GM18870 (cell line): ENCODE measurements at regions not wholly inside any gene's neighbourhood (a gene's known extent, or its start where the extent isn't known, plus 50 kb on each side); places are given as distances from the start of the nearest gene placed in this dataset.

Experiments
- ATAC-seq: cut with Tn5 transposase; IDR thresholded peaks from one replicate; pipeline ENCODE4 v1.9.1; 2021; ENCODE audit warnings: moderate library complexity; ENCODE audit not compliant: unreplicated experiment

DNA sequence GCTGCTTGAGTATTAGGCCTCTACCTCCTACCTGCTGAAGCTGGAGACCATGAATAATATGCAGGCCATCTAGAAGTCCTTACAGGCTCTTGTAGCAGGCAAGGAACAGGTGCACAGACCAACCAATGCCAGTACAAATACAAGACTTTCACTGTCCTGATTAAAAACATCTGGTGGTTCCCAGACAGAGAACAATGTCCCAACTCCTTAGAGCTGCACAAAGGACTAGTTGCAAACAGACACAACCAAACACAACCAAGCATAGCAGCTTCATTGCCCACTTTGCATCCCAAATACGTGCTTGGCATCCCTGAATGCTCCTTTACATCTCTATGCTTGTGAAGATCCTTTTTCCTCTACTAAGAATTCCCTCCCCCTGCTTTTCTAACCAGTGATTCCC is 98.1 kb upstream of the CXADR start:
- no peak for ATAC-seq

DNA sequence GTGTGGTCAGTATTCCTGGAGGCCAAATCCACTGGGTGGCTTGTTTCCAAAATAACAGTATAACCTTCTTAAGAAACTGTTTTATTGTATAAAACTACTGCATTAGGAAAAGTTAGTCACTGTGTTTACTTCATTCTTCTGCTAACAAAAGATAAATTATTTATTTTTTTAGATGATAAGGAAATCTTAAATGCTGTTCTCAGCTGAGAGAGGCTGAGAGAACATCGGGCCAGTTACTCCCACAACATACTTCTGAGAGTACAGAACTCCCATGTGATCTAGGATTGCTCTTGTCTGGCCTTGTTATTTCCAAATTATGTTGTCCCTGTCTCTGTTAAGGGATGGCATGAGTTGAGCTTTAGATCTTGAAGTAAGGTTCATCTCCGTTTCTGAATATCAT is 96.7 kb upstream of the CXADR start:
- ATAC-seq, result no peak

DNA sequence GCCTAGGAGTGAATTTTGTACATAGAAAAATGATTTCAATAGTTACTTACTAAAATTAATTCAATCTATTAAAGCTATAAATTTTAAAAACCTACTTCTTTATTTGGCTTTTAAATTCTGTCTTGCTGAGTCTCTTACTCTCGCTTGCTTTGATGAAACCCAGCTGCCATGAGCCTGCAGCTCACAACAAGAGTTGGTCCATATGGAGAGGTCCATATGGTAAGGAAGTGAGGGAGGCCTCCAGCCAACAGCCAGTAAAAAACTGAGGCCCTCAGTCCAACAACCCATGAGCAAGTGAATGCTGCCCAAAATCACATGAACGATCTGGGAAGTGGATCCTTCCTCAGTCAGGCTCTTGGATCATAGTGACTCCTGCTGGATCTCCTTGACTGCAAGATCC is 89.9 kb upstream of the CXADR start:
- no peak for ATAC-seq

DNA sequence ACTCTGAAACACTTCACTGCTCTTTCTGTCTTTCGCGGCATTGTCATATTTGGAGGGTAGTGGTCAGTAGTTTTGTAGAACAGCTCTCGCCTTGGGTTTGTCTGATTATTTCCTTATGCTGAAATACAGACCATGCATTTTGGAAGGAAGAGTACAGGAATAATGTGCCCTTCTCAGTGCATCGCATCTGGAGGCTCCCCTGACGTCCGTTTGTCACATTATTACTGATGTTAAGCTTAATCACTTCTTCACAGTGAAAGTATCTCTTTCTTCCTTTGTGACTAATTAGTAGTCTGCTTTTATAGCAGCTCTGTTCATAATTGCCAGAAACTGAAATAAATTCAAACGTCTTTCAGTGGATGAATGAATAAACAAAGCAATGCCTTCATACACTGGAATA is 85.7 kb upstream of the CXADR start:
- no peak for ATAC-seq

DNA sequence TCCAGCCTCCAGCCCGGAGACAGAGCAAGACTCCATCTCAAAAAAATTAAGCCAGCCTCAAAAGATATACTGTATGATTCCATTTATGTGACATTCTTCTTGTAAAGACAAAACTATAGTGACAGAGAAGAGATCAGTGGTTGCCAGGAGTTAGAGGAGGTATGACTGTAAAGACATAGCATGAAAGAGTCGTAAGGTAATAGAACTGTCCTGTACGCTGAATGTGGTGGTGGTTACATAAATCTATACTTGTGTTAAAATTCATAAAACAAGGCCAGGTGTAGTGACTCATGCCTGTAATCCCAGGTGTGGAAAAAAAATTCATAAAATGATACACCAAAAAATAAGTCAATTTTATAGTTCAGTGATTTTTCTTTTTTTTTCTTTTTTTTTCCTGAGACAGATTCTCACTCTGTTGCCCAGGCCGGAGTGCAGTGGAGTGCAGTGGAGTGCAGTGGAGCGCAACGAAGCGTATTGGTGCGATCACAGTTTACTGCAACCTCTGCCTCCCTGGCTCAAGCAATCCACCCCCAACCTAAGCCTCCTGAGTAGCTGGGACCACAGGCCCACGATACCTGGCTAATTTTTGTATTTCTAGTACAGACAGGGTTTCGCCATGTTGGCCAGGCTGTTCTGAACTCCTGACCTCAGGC is 84.9 kb upstream of the CXADR start:
- ATAC-seq, result peak; percentile 94

DNA sequence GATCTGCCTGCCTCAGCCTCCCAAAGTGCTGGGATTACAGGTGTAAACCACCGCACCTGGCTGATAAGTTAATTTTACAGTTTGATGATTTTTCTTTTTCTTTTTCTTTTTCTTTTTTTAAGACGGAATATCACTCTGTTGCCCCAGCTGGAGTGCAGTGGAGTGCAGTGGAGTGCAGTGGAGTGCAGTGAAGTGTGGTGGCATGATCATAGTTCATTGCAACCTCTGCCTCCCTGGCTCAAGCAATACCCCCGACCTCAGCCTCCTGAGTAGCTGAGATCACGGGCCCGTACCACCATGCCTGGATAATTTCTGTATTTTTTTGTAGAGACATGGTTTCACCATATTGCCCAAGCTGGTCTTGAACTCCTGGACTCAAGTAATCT is 84.4 kb upstream of the CXADR start:
- peak; percentile 60 for ATAC-seq

DNA sequence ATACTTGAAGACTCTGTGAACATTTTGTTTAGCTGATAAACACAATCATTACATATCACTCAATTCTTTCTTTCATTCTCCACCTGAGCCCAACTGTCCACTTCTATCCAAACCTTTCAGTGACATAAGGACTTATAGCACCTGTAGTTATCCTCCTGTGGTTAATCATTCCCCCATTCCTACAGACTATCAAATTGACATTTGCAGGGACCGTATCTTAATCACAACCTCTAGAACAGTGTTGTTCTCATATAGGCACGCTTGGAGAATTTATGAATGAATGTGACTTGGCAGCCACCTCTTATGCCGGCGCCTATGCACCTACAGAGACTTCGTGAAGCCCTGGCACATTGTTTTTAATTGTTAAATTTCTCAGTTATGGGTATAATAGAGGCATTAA is 83.9 kb upstream of the CXADR start:
- ATAC-seq, result no peak

DNA sequence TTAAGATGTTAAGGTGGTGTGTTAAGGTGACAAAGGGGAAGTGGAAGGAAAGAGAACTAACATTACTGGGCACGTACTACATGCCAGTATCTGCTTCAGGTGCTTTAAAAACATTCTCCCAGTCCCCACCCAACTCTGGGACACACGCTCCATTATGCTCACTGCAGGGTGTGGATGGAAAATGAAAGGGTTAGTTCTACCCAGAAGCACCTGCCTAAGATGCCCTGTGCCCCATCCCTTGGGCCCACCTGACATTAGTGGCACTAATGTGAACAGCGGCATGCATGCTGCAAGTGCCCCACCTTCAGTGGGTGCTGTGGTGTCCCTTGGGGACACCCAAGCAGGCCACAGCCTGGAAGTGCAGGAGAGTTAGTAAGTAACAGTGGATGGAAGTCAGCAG is 82.9 kb upstream of the CXADR start:
- no peak for ATAC-seq

DNA sequence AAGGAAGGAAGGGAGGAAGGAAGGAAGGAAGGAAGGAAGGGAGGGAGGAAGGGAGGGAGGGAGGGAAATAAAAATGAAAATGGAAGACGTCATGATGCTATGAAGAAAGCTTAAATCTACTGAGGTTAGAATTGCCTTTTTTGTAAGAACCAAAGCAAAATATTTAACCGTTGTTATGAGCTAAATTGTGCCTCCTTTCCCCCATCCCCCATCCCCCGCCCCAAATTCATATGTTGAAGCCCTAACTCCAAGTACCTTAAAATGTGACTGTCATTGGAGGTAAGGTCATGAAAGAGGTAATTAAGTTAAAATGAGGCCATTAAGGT is 80.1 kb upstream of the CXADR start:
- ATAC-seq, result no peak

DNA sequence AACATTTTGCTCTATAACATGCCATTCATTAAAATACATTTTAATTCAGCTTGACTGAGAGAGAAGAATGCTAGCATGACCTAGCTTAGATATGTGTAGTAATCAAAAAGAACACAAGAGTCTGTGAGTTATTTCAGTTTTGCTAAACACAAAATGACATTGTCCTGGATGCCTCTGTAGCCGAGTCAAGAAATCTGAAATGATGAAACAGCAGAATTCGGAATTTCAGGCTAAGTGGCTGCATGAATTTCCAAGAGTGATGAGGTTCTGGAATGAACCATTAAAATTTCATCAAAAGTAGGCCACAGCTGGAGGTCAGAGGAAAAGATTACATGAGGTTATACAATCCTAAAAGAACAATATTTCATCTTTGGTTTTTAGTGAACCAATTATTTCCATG is 79.1 kb upstream of the CXADR start:
- ATAC-seq, result no peak

DNA sequence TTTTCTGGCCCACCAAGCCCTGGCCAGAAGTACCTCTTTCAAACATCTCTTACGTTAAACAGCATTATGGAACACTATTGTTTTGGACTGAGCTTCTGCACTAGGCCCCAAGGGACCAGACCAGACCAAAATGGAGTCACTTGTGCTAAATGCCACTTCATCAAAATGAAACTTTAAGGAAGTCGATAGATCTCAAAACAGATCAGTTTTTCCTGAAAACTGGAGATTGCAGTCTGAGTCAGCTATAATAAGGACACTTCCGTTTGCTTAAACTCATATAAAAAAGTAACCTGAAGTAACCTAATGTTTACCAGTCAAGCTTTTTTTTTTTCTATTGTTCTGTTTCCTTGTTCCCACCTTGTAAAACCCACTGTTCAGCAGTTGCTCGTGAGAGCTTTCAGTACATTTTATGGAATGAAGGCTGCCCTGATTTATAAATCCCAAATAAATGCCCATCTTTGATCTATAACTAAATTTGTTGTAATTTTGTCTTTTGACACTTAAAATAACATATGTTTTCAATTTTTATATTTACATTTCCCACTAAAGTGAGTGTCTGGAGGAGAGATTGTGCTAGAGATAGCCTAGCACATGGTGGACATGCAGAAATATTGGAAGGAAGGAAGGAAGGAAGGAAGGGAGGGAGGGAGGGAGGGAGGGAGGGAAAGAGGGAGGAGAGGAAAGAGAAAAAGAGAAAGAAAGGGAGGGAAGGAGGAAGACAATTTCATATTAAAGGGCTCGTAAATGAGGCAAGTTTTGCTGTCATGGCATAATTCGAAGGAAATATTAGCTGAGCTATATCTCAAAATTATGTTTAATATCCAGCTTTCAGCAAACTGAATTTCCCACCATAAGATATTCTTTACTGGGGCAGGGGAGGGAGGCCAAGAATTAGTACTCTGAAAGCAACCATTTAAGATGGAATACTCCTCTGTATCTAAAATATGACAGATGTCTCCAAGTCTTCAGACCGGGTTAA is 77.0 kb upstream of the CXADR start:
- ATAC-seq, result no peak

DNA sequence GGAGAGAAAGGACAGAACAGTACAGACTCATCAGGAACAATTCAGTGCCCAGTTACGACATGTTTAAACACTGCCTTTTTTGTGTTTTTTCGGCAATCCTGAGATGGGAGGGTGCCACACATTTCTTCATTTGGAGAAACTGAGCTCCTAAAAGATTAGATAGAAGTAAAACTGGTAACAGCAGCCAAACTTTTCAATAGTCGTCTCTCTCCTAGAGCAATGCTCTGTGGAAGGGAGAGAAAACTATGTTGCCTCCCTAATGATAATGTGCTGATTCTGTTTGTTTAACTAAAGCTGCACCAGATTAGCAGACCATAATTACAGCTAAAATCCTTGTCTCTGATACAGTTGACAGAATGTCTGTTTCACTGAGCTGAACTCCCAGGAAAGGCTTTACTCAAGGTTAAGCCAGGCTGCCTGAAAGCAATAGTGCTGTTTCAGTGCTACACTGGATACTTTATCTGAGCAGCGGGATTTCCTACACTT is 76.2 kb upstream of the CXADR start:
- ATAC-seq, result no peak

DNA sequence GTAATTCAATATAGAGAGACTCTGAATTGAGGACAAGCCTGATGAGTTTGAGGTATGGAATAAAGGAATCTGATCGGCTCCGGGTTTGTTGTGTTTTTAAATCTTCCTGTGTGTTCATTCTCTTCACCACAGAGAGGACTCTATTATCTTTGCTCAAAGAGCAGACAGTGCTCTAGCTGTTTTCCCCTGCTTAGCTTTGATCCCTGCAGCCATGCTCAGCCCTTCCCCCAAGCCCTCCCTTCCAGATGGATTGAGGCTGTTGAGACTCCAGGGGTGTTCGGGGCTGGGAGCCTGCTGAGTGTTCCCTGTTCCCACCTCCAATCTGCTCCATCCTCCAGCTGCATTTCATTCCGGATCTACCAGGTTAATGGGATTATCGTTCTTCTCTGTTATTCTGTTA is 74.2 kb upstream of the CXADR start:
- no peak for ATAC-seq

DNA sequence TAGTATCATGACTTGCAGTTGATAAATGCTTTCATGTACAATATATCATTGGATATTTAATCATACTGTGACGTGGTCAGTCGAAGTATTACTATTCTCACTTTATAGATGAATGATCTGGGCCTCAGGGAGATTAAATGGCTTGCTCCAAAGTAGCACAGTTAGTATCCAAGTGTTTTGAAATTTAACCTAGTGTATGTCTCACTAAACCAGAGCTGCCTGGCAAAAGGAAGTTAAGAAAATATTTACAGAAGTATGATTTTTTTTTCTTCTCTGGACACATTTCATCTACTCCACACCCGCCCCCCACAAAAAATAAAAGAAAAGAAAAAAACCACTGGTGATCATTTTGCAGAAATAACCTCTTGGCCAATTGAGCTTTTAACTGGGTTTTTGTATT is 71.9 kb upstream of the CXADR start:
- ATAC-seq, result no peak

DNA sequence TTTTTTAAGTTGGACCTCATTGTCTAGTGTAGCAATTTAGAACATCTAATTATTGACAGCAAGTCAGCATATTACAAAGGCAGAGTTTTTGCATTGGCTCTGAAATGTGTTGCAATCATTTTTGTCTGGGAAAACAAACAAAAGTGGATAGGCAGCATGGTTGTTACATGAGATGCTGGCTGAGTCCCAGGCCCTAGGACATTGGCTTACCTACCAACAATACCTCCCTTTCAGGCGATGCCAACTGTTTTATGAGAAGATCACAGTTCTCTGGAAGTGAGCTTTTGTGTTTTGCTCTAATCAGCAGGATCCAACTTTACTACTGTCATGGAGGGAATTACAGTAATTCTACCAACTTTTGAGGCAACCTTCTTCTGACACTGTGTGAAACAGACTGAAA is 71.5 kb upstream of the CXADR start:
- no peak for ATAC-seq

DNA sequence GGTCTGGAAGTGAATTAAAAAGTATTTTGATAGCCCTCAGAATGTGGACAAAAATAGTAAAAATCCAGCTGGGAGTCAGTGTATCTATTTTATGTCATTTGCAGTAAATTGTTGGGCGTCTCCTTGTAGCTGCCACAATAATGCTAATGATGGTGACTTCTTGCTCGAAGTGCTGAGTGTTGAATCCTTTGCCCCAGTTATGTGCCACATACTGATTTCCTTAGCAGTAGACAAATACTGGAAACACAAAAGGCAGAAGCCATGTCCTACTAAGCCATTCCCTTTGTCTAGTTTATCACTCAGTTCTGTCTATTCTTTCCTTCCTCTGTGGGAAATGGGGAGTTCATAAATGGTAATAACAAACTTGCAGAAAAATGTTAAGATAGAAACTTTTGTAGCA is 70.7 kb upstream of the CXADR start:
- no peak for ATAC-seq

DNA sequence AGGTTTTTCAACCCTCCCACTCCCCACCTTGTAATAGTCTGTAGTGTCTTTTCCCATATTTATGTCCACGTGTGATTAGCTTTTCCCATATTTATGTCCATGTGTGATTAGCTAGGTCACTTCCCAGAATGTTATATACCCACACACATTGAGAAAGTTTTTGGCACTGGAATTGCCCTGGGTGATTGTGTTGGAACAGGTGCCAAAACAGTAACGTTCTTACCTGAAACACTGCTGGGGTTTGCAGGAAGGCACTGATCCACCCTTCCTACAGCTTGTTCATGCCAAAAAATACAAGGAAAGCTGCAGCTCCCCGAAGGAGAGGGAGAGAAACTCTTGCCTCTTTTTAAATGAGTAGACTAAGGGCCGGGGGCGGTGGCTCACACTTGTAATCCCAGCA is 68.0 kb upstream of the CXADR start:
- no peak for ATAC-seq

DNA sequence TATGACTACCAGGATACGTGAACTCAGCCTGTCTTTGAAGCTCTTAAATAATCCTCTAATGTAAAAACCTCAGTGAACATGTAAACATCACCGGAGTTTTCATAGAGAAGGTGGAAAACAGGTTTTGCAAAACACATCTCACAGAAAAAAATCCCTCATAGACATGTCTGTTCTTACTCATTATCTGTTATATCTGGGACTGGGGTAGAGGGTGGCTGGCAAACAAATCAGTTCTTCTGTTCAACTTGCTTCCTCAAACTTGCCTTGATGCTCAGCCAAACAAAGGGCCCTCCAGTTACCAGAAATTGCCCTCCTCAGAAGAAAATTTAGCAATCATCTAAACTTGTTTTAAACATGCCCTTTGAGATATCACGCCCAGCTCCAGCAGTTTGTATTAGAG is 66.1 kb upstream of the CXADR start:
- no peak for ATAC-seq

DNA sequence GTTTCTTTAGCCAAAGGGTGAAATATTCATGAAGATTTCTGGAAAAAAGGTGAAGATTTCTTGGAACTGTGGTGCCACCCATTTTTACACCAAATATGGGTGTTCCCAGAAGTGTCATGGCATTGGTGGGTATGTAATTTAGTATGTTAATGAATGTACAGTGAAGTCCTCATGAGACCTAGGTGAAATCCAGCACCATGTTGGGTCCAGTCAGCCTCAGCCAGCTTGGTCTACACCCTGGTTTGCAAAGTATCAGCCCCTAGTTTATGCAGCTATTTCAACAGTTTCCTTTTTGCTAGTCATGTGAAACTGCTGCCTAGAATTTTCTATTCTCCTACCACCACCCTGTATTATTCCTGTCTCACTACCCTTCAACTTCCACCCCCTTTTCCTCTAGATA is 63.1 kb upstream of the CXADR start:
- no peak for ATAC-seq

DNA sequence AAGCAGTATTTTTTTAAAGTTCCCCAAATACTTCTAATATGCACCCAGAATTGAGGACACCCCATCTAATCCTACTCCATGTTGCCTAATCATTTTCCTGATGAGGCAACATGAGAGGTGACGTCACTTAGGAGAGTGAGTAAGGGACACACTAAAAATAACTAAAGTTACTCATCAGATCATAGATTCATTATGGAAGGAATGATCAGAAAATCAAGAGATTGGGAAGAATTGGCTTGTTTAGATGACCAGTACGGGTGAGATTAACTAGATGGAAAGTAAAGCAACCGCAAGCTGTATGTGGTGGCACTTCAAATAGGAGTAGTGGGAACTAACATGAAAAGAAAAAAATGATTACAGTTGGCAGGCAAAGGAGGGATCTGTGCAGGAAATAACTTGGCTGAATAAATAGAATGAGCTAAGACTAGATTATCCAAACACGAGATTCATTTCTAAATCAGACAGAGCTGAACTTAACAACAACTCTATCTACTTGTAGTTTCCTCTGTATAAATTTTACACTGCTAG is 61.4 kb upstream of the CXADR start:
- no peak for ATAC-seq

DNA sequence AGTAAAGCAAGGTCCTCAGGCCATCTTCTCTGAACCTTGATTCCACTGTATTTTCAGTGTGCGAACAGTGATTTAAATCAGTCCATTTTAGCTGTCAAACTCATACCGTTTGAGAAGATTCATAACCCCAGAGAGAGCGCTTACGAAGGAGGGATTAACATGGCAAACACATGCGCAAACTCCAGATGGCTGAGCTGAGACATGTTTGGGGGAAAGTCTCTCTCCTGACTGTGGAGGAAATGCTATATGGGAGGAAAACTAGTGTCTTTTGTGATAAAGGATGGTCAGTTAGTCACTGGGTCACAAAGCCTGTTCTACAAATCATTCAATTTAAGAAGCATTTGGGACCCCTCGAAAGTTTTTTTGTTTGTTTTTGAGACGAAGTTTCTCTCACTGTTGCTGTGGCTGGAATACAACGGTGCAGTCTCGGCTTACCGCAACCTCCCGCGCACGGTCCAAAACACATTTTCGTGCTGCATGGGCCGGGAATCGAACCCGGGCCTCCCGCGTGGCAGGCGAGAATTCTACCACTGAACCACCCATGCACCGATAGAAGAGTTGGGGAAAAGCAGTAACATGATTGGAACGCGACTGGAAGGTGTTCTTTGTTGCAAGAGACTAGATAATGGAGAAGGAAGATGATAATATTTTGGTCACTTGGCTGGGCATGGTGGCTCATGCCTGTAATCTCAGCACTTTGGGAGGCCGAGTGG is 58.4 kb upstream of the CXADR start:
- ATAC-seq, result peak; percentile 47

DNA sequence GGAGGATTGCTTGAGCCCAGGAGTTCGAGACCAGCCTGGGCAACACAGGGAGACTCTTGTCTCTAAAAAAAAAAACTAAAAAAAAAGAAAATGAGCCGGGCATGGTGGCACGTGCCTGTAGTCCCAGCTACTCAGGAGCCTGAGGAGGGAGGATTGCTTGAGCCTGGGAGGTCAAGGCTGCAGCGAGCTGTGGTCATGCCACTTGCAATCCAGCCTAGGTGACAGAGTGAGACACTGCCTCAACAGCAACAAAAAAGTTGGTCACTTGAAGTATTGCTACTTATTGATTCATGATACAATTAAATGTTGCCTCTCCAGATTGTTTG is 57.9 kb upstream of the CXADR start:
- ATAC-seq, result no peak
